ENCODE measurements at regions not wholly inside any gene's neighbourhood (a gene's known extent, or its start where the extent isn't known, plus 50 kb on each side); places are given as distances from the start of the nearest gene placed in this dataset.

DNA sequence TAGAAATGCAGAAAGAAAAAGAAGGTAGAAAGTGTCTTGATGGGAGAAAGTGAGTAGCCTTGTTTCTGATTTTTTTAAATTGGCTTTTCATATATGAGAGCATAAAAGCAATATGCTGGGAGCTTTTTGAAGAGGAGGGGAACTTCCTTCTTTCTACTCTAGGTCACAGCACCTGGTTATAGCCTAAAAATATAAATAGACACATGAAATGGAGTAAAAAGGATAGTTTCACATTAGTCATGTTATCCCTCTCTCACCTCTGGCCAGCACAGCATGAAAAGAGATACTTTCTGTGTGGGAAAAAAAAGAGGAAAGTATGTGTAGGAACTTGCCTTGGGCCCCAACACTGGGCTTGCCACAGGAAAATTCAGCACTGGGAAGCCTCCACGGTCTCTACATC is 292.2 kb upstream of the ZWINT start:
- H2BK12ac ChIP-seq (ENCODE audit: low read length) = no peak overlapping the region
- no peak overlapping the region for H2BK120ac ChIP-seq (ENCODE audit: insufficient read depth, low read length, poor library complexity)
- H3K27ac ChIP-seq (ENCODE audit: low read depth, low read length) = no peak overlapping the region
- no peak overlapping the region for H3K23ac ChIP-seq (ENCODE audit: low read length)
- WGBS (ENCODE audit: extremely low coverage, insufficient coverage, insufficient read length) = no CpG with 5 or more reads among the region's 1 CpG
- no peak overlapping the region for H3K4ac ChIP-seq (ENCODE audit: low read depth, low read length)
- no peak overlapping the region for H4K12ac ChIP-seq (ENCODE audit: low read depth, low read length)
- H3K4me1 ChIP-seq (ENCODE audit: control insufficient read depth in 1 of 2, insufficient read depth in 2 of 2, low read length in 2 of 2) = no peaks in the 10 kb centered on the region
- H2AK5ac ChIP-seq (ENCODE audit: low read length) = no peak overlapping the region
- H3K9me3 ChIP-seq (ENCODE audit: insufficient read depth, low read depth, low read length) = no peaks in the 10 kb centered on the region
- no peak overlapping the region for H4K91ac ChIP-seq (ENCODE audit: low read depth, low read length)
- H2BK5ac ChIP-seq (ENCODE audit: low read depth, low read length, poor library complexity) = no peak overlapping the region
- no peaks in the 10 kb centered on the region for H3K36me3 ChIP-seq (ENCODE audit: control insufficient read depth in 1 of 2, insufficient read depth in 2 of 2, low read length in 2 of 2)
- H3K9ac ChIP-seq (ENCODE audit: low read length) = no peak overlapping the region
- no peaks in the 10 kb centered on the region for H3K79me1 ChIP-seq (ENCODE audit: low read length)
- no peaks in the 10 kb centered on the region for H3K79me2 ChIP-seq (ENCODE audit: control insufficient read depth, insufficient read depth, low read length, poor library complexity)
- no peak overlapping the region for H3K14ac ChIP-seq (ENCODE audit: low read length)
- no peak overlapping the region for H4K8ac ChIP-seq (ENCODE audit: low read depth, low read length)
- H3K27me3 ChIP-seq (ENCODE audit: insufficient read depth, low read length) = no peaks in the 10 kb centered on the region
- no peak overlapping the region for H3K18ac ChIP-seq (ENCODE audit: low read length)
- no peak overlapping the region for H3K4me2 ChIP-seq (ENCODE audit: low read length)
- no peak for DNase-seq
- H3K4me3 ChIP-seq (ENCODE audit: low read depth, low read length) = no peak overlapping the region
- no peak overlapping the region for H2AFZ ChIP-seq (ENCODE audit: insufficient read depth, low read length, poor library complexity)

DNA sequence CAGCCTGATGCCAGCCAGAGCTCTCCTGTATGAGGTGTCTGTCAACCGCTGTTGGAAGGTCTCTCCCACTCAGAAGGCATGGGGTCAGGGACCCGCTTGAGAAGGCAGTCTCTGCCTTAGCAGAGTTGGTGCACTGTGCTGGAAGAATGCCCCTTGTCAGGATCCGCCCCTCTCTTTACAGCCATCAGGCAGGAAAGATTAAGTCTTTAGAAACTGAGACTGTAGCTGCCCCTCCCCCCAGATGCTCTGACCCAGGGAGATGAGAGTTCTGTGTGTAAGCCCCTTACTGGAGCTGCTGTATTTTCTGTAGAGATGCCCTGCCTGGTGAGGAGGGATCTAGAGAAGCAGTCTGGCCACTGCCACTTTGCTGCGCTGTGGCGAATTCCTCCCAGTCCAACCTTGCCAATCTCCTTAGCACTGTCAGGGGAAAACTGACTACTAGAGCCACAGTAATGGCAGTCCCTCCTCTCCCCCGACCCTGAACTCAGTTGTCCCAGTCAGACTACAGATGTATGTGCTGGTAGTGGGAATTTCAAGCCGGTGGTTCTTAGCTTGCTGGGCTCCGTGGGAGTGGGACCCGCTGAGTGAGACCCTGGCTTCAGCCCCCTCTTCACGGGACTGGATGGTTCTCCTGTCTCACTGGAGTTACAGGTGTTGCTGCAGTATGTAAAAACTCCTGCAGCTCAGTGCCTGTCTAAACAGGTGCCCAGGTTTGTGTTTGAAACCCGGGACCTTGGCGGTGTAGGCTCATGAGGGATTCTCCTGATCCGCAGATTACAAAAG is 285.5 kb upstream of the ZWINT start:
- no peak overlapping the region for H2AK5ac ChIP-seq (ENCODE audit: low read length)
- no peak overlapping the region for H3K4me3 ChIP-seq (ENCODE audit: low read depth, low read length)
- no peak for DNase-seq
- H3K79me1 ChIP-seq (ENCODE audit: low read length) = no peaks in the 10 kb centered on the region
- no peak overlapping the region for H2AFZ ChIP-seq (ENCODE audit: insufficient read depth, low read length, poor library complexity)
- H3K9ac ChIP-seq (ENCODE audit: low read length) = no peak overlapping the region
- no peak overlapping the region for H3K4ac ChIP-seq (ENCODE audit: low read depth, low read length)
- no peaks in the 10 kb centered on the region for H3K27me3 ChIP-seq (ENCODE audit: insufficient read depth, low read length)
- H4K91ac ChIP-seq (ENCODE audit: low read depth, low read length) = no peak overlapping the region
- H3K4me1 ChIP-seq (ENCODE audit: control insufficient read depth in 1 of 2, insufficient read depth in 2 of 2, low read length in 2 of 2) = no peaks in the 10 kb centered on the region
- H3K14ac ChIP-seq (ENCODE audit: low read length) = no peak overlapping the region
- H3K23ac ChIP-seq (ENCODE audit: low read length) = no peak overlapping the region
- H3K27ac ChIP-seq (ENCODE audit: low read depth, low read length) = no peak overlapping the region
- no peak overlapping the region for H2BK12ac ChIP-seq (ENCODE audit: low read length)
- no peaks in the 10 kb centered on the region for H3K9me3 ChIP-seq (ENCODE audit: insufficient read depth, low read depth, low read length)
- no peak overlapping the region for H2BK5ac ChIP-seq (ENCODE audit: low read depth, low read length, poor library complexity)
- H2BK120ac ChIP-seq (ENCODE audit: insufficient read depth, low read length, poor library complexity) = no peak overlapping the region
- no peak overlapping the region for H3K4me2 ChIP-seq (ENCODE audit: low read length)
- no peaks in the 10 kb centered on the region for H3K36me3 ChIP-seq (ENCODE audit: control insufficient read depth in 1 of 2, insufficient read depth in 2 of 2, low read length in 2 of 2)
- no CpG with 5 or more reads among the region's 13 CpGs for WGBS (ENCODE audit: extremely low coverage, insufficient coverage, insufficient read length)
- no peaks in the 10 kb centered on the region for H3K79me2 ChIP-seq (ENCODE audit: control insufficient read depth, insufficient read depth, low read length, poor library complexity)
- no peak overlapping the region for H4K12ac ChIP-seq (ENCODE audit: low read depth, low read length)
- no peak overlapping the region for H4K8ac ChIP-seq (ENCODE audit: low read depth, low read length)
- no peak overlapping the region for H3K18ac ChIP-seq (ENCODE audit: low read length)

DNA sequence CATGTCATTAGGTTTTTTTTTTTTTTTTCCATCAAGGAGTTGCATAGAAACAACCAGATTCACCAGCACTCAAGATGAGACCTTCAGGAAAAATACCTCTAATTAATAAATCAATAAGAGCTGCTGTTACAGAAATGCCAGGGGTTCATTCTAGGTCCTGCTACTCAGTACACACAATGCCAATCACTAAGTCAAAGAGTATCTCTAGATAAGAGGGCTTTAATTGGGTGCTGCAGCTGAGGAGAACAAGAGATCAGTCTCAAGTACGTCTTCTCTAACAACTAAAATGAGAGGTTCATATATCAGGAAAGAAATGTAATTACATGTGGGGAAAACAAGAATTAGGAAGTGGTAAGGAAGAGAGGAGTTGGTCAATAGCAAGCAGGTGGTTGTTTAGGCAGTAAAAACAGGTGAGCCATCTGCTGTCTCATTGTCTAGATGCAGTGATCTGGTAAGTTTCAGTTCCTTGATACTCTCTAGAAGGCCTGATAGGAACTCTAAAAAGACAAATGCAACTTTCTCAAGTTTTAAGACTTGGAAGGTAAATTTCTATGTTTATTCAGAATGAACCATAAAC is 272.9 kb upstream of the ZWINT start:
- H3K9me3 ChIP-seq (ENCODE audit: insufficient read depth, low read depth, low read length) = no peaks in the 10 kb centered on the region
- no peaks in the 10 kb centered on the region for H3K79me1 ChIP-seq (ENCODE audit: low read length)
- H3K4me1 ChIP-seq (ENCODE audit: control insufficient read depth in 1 of 2, insufficient read depth in 2 of 2, low read length in 2 of 2) = no peaks in the 10 kb centered on the region
- no peak overlapping the region for H3K27ac ChIP-seq (ENCODE audit: low read depth, low read length)
- H4K12ac ChIP-seq (ENCODE audit: low read depth, low read length) = no peak overlapping the region
- H3K4ac ChIP-seq (ENCODE audit: low read depth, low read length) = no peak overlapping the region
- H3K27me3 ChIP-seq (ENCODE audit: insufficient read depth, low read length) = no peaks in the 10 kb centered on the region
- no CpG with 5 or more reads among the region's 1 CpG for WGBS (ENCODE audit: extremely low coverage, insufficient coverage, insufficient read length)
- H3K4me3 ChIP-seq (ENCODE audit: low read depth, low read length) = no peak overlapping the region
- no peak overlapping the region for H2BK120ac ChIP-seq (ENCODE audit: insufficient read depth, low read length, poor library complexity)
- no peak overlapping the region for H3K4me2 ChIP-seq (ENCODE audit: low read length)
- H4K91ac ChIP-seq (ENCODE audit: low read depth, low read length) = no peak overlapping the region
- H2BK12ac ChIP-seq (ENCODE audit: low read length) = no peak overlapping the region
- no peak for DNase-seq
- no peaks in the 10 kb centered on the region for H3K79me2 ChIP-seq (ENCODE audit: control insufficient read depth, insufficient read depth, low read length, poor library complexity)
- no peak overlapping the region for H2AK5ac ChIP-seq (ENCODE audit: low read length)
- H3K9ac ChIP-seq (ENCODE audit: low read length) = no peak overlapping the region
- no peak overlapping the region for H3K18ac ChIP-seq (ENCODE audit: low read length)
- H3K14ac ChIP-seq (ENCODE audit: low read length) = no peak overlapping the region
- H2AFZ ChIP-seq (ENCODE audit: insufficient read depth, low read length, poor library complexity) = no peak overlapping the region
- H3K23ac ChIP-seq (ENCODE audit: low read length) = no peak overlapping the region
- no peak overlapping the region for H4K8ac ChIP-seq (ENCODE audit: low read depth, low read length)
- H3K36me3 ChIP-seq (ENCODE audit: control insufficient read depth in 1 of 2, insufficient read depth in 2 of 2, low read length in 2 of 2) = no peaks in the 10 kb centered on the region
- H2BK5ac ChIP-seq (ENCODE audit: low read depth, low read length, poor library complexity) = no peak overlapping the region

DNA sequence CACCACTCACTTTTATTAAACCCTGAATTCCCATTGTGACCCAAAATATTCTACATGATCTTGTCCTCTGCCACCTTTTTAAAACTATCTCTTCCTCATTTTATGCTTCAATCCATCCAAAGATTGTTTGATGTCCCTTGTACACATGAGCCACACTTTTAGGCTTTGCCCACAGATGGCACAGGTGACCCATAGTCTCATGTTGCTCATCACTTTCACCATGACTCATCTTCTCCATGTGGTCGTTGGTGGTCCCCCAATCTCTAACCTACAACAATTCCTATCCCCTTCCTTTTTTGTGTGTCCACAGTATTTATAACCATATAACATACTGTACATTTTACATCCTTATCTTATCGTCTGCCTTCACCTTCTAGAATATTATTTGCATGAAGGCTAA is 271.5 kb upstream of the ZWINT start:
- Histone ChIP-seq H3K79me2 (ENCODE audit: control insufficient read depth, insufficient read depth, low read length, poor library complexity) (no peaks in the 10 kb centered on the region), H3K4me1 (ENCODE audit: control insufficient read depth in 1 of 2, insufficient read depth in 2 of 2, low read length in 2 of 2) (no peaks in the 10 kb centered on the region)
- no CpG with 5 or more reads among the region's 2 CpGs for WGBS (ENCODE audit: extremely low coverage, insufficient coverage, insufficient read length)

More for the DNA sequence above, 271.5 kb upstream of the ZWINT start:
- H2BK5ac ChIP-seq (ENCODE audit: low read depth, low read length, poor library complexity) = no peak overlapping the region
- H2AFZ ChIP-seq (ENCODE audit: insufficient read depth, low read length, poor library complexity) = no peak overlapping the region
- no peak overlapping the region for H3K4ac ChIP-seq (ENCODE audit: low read depth, low read length)
- no peaks in the 10 kb centered on the region for H3K36me3 ChIP-seq (ENCODE audit: control insufficient read depth in 1 of 2, insufficient read depth in 2 of 2, low read length in 2 of 2)
- no peak overlapping the region for H3K23ac ChIP-seq (ENCODE audit: low read length)
- H3K4me2 ChIP-seq (ENCODE audit: low read length) = no peak overlapping the region
- H3K4me3 ChIP-seq (ENCODE audit: low read depth, low read length) = no peak overlapping the region
- H3K27me3 ChIP-seq (ENCODE audit: insufficient read depth, low read length) = no peaks in the 10 kb centered on the region
- no peak overlapping the region for H4K8ac ChIP-seq (ENCODE audit: low read depth, low read length)
- no peak overlapping the region for H3K18ac ChIP-seq (ENCODE audit: low read length)
- no peak overlapping the region for H2BK120ac ChIP-seq (ENCODE audit: insufficient read depth, low read length, poor library complexity)
- H2BK12ac ChIP-seq (ENCODE audit: low read length) = no peak overlapping the region
- no peak overlapping the region for H2AK5ac ChIP-seq (ENCODE audit: low read length)
- H3K79me1 ChIP-seq (ENCODE audit: low read length) = no peaks in the 10 kb centered on the region
- no peak overlapping the region for H4K91ac ChIP-seq (ENCODE audit: low read depth, low read length)
- no peak for DNase-seq
- H3K9ac ChIP-seq (ENCODE audit: low read length) = no peak overlapping the region
- H3K27ac ChIP-seq (ENCODE audit: low read depth, low read length) = no peak overlapping the region
- no peak overlapping the region for H3K14ac ChIP-seq (ENCODE audit: low read length)
- no peak overlapping the region for H4K12ac ChIP-seq (ENCODE audit: low read depth, low read length)
- H3K9me3 ChIP-seq (ENCODE audit: insufficient read depth, low read depth, low read length) = no peaks in the 10 kb centered on the region

All from trophoblast cell (in vitro differentiated cells and primary cell).